Stimulated activated CD8-positive, alpha-beta memory T cell treated with anti-CD3 and anti-CD28 coated beads, Interleukin-7, amount 100 ng/mL, for 4 hours (primary cell): ENCODE measurements at regions not wholly inside any gene's neighbourhood (a gene's known extent, or its start where the extent isn't known, plus 50 kb on each side); places are given as distances from the start of the nearest gene placed in this dataset.

Source experiments
- DNase-seq, 2 donors: peaks; one replicate each; pipeline ENCODE4 v3.0.0-alpha.2; 2020; ENCODE audit warnings: low read depth in 2 of 2

GRCh38 chr5:104763216-104763615 lies 1200.6 kb upstream of the NUDT12 start:
- DNase-seq, result no peak

DNA sequence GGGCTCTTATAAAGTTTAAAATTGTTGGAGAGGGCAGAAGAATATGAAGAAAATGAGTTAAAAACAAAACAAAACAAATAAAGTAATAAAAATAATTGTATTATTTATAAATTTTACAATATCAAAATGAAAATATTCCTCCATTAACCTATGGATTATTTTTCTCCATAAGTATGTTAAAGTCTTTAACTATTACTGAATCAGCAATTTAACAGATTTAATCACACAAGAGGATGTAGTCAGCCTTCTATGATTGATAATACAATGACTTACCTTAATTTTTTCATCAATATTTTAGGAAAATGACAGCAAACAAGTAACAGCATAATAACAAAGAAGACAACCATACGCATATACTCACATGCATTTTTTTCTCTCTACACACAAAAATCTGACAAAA lies 1195.3 kb upstream of the NUDT12 start:
- no peak for DNase-seq

DNA sequence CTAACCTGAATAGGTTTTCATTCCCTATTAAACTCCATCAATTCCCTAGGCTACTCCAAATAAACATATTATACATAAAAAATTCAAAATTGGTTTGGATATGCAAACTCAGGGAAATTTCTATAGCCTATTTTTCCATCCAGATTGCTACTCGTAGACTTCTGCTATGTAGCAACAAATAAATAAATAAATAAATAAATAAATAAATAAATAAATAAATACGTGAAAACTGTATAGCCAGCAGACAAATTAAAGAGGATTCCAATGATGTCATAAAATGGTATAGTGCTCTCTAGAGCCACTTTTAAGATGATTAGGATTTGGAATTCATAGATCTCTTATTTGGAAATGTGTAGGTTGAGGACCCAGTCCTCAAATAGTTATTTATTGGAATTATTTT lies 1193.2 kb upstream of the NUDT12 start:
- no peak for DNase-seq

DNA sequence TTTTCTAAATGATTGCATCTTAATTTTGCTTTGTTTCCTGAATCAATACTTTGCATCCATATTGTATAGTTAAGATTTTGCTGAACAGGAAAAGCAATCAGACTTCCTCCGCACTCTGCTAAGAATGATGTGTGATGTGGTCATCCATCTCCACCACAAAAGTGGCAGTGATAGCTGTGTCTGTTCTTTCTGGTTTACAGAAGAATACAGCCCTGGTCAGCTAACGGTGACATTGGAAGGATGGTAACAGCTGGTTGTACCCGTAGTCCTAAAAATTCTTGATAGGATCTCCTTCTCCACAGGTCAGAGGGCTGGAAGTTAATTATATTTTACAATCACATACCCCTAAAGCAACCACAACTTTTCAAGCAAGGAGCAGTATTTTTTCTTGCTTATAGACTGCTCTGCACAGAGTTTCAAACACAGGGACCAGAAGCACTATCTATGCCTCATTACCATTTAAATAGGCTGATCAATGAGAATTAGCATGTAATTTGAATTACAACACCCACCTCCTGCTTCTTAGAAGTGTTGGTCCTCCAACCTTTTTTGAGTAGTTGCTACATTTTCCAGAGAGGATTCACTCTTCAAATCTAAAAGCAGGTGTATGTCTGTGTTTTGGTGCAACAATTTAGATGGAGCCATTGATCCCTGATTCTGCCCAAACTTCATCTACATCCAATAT lies 1191.9 kb upstream of the NUDT12 start:
- DNase-seq, result no peak

DNA sequence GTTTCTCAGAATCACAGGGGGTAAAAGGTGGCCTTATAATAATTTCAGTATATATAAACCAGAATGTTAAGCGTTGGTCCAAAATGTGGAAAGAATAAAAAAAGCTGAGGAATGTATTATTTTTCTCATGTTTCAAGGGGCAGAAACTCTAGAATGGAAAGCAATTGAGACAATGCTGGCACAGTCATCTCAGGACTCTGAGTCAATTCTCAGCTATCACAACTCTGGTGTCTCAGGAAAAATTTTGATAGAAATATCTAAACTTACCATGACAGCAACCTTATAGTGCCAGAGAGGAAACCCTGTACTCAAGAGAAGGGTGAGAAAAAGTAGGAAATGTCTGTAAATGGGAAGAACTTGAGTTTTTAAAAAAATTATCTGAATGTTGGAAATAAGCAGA lies 1189.4 kb upstream of the NUDT12 start:
- no peak for DNase-seq

- DNase-seq, result no peak
Measured at GRCh38 chr5:104739905-104740304, 1177.3 kb upstream of the NUDT12 start.

- DNase-seq, result no peak
Measured at GRCh38 chr5:104739503-104739902, 1176.9 kb upstream of the NUDT12 start.

DNA sequence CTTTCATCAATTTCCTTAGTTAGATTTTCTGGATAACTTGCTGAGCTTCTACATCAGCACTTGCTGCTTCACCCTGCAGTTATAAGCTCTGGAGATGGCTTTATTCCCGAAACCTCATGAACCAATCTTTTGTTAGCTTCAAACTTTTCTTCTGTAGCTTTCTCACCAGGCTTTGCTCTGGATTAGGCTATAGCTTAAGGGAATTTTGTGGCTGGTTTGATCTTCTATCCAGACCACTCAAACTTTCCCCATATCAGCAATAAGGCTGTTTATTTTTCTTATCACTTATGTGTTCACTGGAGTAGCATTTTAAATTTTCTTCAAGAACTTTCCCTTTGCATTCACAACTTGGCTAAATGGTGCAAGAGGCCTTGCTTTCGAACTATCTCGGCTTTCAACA lies 1173.5 kb upstream of the NUDT12 start:
- no peak for DNase-seq

- no peak for DNase-seq
Measured at GRCh38 chr5:104734046-104734445, 1171.5 kb upstream of the NUDT12 start.

DNA sequence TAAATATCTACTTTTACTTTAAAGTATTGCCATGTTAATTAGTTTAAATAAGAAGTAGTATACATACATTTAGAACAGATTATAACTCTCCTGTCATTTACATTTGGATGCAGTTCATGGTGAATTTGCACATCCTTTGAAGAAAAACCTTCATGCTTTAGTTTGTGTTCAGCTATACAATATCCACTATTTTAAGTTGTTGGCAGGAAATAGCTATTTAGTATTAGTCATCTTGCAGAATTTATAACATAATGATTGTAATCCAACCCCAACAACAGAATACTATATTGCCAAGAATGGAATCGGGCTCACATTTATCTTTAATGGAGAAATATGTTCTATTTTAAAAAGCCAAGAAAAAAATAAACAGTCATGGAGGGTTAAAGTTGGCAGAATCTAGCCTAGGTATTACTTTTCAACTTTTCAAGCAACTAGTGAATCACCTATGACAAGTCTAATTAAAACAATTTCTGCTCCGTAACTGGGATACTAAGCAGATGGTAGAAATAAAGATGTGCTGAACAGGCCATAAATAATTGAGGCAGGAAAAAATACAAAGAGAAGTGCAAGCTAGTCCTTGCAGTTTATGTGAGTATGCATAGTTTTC lies 1170.6 kb upstream of the NUDT12 start:
- DNase-seq, result no peak

DNA sequence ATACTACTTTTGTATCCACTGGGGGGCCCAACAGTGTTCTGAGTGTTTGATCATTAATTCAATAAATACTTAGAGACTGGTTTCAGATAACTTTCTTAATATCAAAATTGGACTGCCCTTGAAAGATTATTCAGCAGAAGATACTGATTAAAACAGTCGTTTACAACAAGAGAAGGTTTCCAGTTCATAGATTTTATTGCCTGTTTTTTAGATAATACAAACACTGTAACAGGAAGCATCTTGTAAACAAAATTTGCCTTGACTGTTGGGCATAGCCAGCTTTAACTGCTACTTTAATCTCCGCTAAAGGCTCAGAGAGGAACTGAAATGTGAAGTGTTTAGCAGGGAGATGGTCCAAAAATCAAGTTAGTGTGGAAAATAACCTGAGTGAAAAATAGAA lies 1168.7 kb upstream of the NUDT12 start:
- DNase-seq, result no peak

- DNase-seq, result no peak
Measured at GRCh38 chr5:104708027-104708426, 1145.4 kb upstream of the NUDT12 start.

DNA sequence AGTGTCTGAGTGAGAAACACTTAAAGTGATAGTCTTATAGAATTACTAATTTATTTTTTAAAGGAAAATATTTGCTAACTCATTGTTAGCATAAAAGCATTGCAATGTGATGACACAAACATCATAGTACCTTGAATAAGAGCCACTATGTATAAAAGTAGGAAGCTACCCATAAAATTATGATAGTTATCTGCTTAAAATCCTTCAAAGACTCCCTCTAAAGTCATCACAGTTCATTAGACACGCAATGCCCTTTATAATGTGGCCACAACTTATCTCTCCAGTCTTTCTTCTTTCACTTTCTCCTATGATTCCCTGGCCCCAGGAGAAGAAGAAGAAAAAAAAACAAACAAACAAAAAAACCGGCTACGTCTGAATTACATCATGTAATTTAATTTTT lies 1144.0 kb upstream of the NUDT12 start:
- no peak for DNase-seq

DNA sequence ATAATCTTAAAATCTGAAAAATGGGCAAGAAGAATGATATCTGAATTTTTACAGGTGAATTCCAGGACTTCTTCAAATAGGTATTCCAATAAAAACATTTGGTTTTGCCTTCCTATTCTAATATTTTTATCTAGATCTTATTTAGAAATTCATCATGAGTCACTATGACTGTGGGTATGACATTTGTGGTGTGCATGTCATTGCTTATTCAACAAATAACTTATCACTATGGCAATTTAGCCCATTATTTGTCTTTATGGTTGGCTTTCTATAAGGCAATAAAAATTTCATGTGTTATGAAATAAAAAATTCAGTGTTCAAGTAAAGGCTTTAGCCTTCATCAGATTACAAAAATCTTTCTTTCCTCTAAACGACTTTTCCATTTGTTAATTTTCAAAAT lies 1139.6 kb upstream of the NUDT12 start:
- no peak for DNase-seq

- no peak for DNase-seq
Measured at GRCh38 chr5:104699438-104699837, 1136.8 kb upstream of the NUDT12 start.

GRCh38 chr5:104661256-104661655 lies 1098.7 kb upstream of the NUDT12 start:
- no peak for DNase-seq

GRCh38 chr5:104659497-104659896 lies 1096.9 kb upstream of the NUDT12 start:
- no peak for DNase-seq

GRCh38 chr5:104652271-104652861 lies 1089.8 kb upstream of the NUDT12 start:
- no peak for DNase-seq

DNA sequence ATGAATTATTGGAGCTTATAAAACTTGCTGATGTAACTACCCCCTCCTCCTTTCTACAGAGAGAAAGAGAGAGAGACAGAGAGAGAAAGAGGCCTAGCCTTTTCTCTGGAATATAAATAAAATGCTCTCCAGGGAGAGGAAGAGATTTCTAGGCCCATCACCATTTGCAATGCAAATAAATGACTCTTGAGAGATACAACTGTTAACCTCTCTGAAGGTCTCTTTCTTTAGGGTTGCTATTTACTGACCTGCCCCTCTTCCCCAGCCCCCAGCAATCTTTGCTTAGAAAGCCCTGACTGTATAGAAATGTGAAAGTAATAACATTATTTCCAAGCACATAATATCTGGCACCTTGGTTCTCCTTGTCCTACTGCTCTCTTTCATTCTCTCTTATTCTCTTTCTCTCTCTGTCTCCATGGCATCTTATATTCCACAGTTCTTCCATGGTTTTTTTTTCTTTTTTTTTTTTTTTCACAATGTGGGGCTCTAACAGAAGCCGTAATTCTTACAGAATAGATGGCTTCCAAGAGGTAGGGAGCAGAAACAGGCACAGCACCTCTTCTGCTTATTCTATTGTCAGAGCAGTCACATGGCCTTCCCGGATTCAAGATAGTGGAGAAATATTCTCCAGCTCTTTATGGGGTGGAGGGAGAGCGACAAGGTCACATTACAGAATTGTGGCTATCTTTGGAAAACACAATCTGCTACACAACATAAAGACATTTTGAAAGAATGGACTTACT lies 1087.9 kb upstream of the NUDT12 start:
- no peak for DNase-seq

- DNase-seq, result no peak
Measured at GRCh38 chr5:104646416-104646815, 1083.8 kb upstream of the NUDT12 start.

- no peak for DNase-seq
Measured at GRCh38 chr5:104643320-104643719, 1080.7 kb upstream of the NUDT12 start.

DNA sequence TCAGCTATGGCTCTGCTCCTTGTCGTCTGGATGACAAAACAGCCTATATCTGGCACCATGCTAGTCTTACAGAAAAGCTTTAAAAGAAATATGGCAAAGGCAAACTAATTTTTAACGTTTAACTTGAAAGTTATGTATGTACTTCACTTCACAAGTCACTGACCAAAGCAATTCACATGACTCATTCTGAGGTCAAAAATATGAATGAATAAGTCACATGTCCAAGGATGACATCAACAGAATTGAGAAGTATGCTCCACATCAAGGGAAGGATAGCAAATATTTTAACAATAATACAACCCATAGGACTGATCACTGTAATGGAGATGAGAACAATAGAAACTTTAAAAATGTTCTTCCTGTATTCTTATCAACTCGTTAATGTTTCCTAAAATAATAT lies 1072.6 kb upstream of the NUDT12 start:
- DNase-seq, result no peak

DNA sequence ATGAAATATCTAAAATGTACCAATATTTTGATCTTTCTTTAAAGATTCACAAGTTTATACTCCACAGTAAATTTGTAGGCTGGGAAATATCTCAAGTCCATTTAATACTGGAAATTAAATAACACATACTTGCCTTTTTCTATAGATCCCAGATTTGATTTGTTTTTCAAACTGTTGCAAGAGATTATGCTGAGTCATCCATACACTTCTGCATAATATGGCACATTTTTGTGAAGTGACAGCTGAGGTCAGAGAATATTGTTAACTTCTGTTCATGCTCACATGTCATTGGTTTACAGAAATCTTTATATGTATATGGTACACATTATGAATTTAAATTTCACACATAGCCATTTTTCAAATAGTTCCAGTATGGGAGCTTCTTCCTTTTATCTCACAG lies 1066.3 kb upstream of the NUDT12 start:
- no peak for DNase-seq
